Spleen (tissue), 11 donors: ENCODE measurements at regions not wholly inside any gene's neighbourhood (a gene's known extent, or its start where the extent isn't known, plus 50 kb on each side); places are given as distances from the start of the nearest gene placed in this dataset.

Experiments used
- DNase-seq: peaks from one replicate; pipeline ENCODE4 v3.0.0-alpha.2; 2020
- H3K27ac ChIP-seq, 8 donors: fragments of 200-600 bp; sonication (generic) in 7 of 8; 1 replicate in 4 of 8; 2 replicates in 4 of 8; pipeline versions ENCODE4 v1.5.0 to v1.8.0; 2016 to 2021; ENCODE audit warnings: inconsistent platforms in 4 of 8, mild to moderate bottlenecking in 4 of 8, moderate library complexity in 1 of 8
- H3K27me3 ChIP-seq, 7 donors: fragments of 200-600 bp; sonication (generic) in 6 of 7; replicated peaks in 1 of 7; 1 replicate in 4 of 7; 2 replicates in 3 of 7; pipeline versions ENCODE4 v1.5.0 to v1.8.0; 2016 to 2021; ENCODE audit warnings: inconsistent platforms in 3 of 7, mild to moderate bottlenecking in 1 of 7
- H3K36me3 ChIP-seq, 6 donors: fragments of 200-600 bp; sonication (generic) in 5 of 6; 1 replicate in 4 of 6; 2 replicates in 2 of 6; pipeline versions ENCODE4 v1.5.0 to v1.8.0; 2016 to 2021; ENCODE audit warnings: inconsistent platforms in 2 of 6
- H3K4me1 ChIP-seq, 6 donors: fragments of 200-600 bp; sonication (generic) in 5 of 6; 1 replicate in 3 of 6; 2 replicates in 3 of 6; pipeline versions ENCODE4 v1.5.0 to v1.8.0; 2016 to 2021; ENCODE audit warnings: inconsistent platforms in 3 of 6
- H3K4me3 ChIP-seq, 8 donors: fragments of 200-600 bp; sonication (generic) in 7 of 8; 1 replicate in 4 of 8; 2 replicates in 4 of 8; pipeline versions ENCODE4 v1.5.0 to v1.8.0; 2016 to 2021; ENCODE audit warnings: inconsistent platforms in 4 of 8, mild to moderate bottlenecking in 4 of 8, moderate library complexity in 2 of 8
- H3K9me3 ChIP-seq, 8 donors: fragments of 200-600 bp; sonication (generic) in 7 of 8; 1 replicate in 4 of 8; 2 replicates in 4 of 8; pipeline versions ENCODE4 v1.5.0 to v1.8.0; 2016 to 2021; ENCODE audit warnings: inconsistent platforms in 4 of 8
- POLR2A ChIP-seq, 3 donors: fragments of 450-650 bp; IDR thresholded peaks; one replicate each; pipeline ENCODE4 v1.5.1; 2017; ENCODE audit warnings: antibody characterized with exemption in 3 of 3, mild to moderate bottlenecking in 1 of 3
- POLR2AphosphoS5 ChIP-seq, 3 donors: sonication (generic); formaldehyde crosslinking; IDR thresholded peaks; one replicate each; pipeline ENCODE4 v1.5.1; 2017; ENCODE audit warnings: antibody characterized with exemption in 3 of 3
- WGBS, 5 donors: extraction: QIAGEN DNeasy Blood & Tissue Kit in 3 of 5; methylation state at CpG; one replicate each; pipeline versions ENCODE4 v1.1.5 to v1.1.7; 2013 to 2018; 5-methylcytosine and 5-hydroxymethylcytosine counted together
- intact Hi-C: fragments of 100-400 bp; cut with DNase I; formaldehyde crosslinking; loops from one replicate; pipeline ENCODE4 v1.15.0; 2023; ENCODE audit warnings: low total_unique reads
- TF ChIP-seq, protein P1 (sequence below), 11 experiments: fragments of 200-600 bp in 7 of 11; fragments of 450-650 bp in 4 of 11; sonication (generic) in 4 of 11; IDR thresholded peaks in 8 of 11; conservative IDR thresholded peaks in 3 of 11; 1 replicate in 7 of 11; 2 replicates in 4 of 11; pipeline versions ENCODE4 v1.4.0 to v1.8.0; 2016 to 2021; ENCODE audit warnings: antibody characterized with exemption in 11 of 11, inconsistent platforms in 4 of 11, mild to moderate bottlenecking in 1 of 11
- donor health status: healthy with polysubstance abuse.
- donor health status: DM: no; HTN: no; CAD: no; lungs with moderate emphysema.
- donor health status: DM: no; HTN: no; CAD: no.
- donor health status: Bipolar disorder and iron deficiency.
- donor health status: healthy.
- donor health status: DM: no; HTN: no; CAD: no.
- donor health status: DM: yes; HTN: yes; CAD: no.

GRCh38 chr18:64979791-64980190 is 771.0 kb upstream of the CDH7 start:
- H3K27ac ChIP-seq, result no peak overlapping the region
- no peaks in the 10 kb centered on the region for H3K27me3 ChIP-seq
- peaks cover 0 to 3% (median 0%) of the 10 kb centered on the region in 8 donors for H3K9me3 ChIP-seq
- TF ChIP-seq POLR2A (IDR thresholded peaks at IDR 0.05), result no peak
- TF ChIP-seq, protein P1, sequence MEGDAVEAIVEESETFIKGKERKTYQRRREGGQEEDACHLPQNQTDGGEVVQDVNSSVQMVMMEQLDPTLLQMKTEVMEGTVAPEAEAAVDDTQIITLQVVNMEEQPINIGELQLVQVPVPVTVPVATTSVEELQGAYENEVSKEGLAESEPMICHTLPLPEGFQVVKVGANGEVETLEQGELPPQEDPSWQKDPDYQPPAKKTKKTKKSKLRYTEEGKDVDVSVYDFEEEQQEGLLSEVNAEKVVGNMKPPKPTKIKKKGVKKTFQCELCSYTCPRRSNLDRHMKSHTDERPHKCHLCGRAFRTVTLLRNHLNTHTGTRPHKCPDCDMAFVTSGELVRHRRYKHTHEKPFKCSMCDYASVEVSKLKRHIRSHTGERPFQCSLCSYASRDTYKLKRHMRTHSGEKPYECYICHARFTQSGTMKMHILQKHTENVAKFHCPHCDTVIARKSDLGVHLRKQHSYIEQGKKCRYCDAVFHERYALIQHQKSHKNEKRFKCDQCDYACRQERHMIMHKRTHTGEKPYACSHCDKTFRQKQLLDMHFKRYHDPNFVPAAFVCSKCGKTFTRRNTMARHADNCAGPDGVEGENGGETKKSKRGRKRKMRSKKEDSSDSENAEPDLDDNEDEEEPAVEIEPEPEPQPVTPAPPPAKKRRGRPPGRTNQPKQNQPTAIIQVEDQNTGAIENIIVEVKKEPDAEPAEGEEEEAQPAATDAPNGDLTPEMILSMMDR (IDR thresholded peaks at IDR 0.05 in 8 of 11, conservative IDR thresholded peaks at IDR 0.05 in 3 of 11), result no peak
- TF ChIP-seq POLR2AphosphoS5 (IDR thresholded peaks at IDR 0.05), result no peak
- 66 to 86% (median 79%) methylated on average over 2 of the region's 2 CpGs for WGBS, 5 donors
- no peak overlapping the region for H3K4me3 ChIP-seq
- DNase-seq, result no peak
- intact Hi-C loops, result no loop called here
- no peaks in the 10 kb centered on the region for H3K36me3 ChIP-seq
- no peaks in the 10 kb centered on the region for H3K4me1 ChIP-seq

DNA sequence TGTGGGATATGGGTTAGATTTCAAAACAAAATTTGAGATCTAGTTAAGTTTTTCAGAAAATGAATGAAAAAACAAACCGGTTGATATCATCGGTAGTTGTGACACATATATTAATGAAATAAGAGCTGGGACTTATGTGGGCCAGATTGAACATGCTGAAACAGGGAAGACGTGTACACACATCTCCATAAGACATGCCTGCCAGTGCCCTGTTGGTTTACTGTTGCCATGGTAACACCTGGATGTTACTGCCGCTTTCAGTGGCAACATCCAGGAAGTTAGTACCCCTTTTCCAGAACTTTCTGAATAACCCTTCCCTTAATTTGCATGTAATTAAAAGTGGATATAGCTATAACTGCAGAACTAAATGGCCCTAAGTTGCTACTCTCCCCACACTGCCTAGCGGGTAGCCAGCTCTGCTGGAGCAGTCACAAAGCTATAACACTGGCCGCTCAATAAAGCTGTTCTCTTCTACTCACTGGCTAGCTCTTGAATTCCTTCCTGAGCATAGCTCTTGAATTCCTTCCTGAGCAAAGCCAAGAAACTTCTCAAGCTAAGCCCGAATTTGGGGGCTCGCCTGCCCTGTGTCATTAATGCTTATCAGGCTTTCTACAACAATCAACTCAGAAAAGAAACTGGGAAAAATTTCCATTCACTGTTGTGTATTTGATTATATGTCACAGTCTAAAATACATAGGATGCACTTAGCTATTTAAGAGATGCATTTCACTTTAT is 776.3 kb upstream of the CDH7 start:
- H3K27ac ChIP-seq, result no peak overlapping the region
- no peaks in the 10 kb centered on the region for H3K36me3 ChIP-seq
- 82 to 90% (median 84%) methylated on average over 8 of the region's 8 CpGs for WGBS, 5 donors
- H3K27me3 ChIP-seq, result no peaks in the 10 kb centered on the region
- intact Hi-C loops, result no loop called here
- H3K4me1 ChIP-seq, result no peaks in the 10 kb centered on the region
- TF ChIP-seq POLR2AphosphoS5 (IDR thresholded peaks at IDR 0.05) (no peak), POLR2A (IDR thresholded peaks at IDR 0.05) (no peak)
- TF ChIP-seq, protein P1 (IDR thresholded peaks at IDR 0.05 in 8 of 11, conservative IDR thresholded peaks at IDR 0.05 in 3 of 11), result no peak
- no peak overlapping the region for H3K4me3 ChIP-seq
- DNase-seq, result no peak
- no peaks in the 10 kb centered on the region for H3K9me3 ChIP-seq

DNA sequence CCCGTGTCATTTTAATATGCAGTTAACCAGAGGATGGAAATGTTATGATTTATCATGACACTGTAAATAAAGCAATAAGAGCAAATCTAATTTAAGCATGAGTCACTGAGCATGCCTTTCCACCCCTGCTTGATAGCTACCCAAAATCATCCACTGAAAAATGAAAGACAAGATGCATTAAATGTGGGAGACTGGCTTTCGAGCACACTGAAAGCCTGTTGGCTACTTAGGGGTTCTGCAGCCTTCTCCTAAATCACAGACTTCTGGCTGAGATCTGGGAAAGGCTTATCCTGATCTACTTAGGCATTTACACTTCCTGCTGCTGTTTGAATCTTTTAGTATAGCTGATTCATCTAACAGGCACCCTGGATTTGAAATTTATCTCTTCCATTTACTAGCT is 778.3 kb upstream of the CDH7 start:
- Histone ChIP-seq H3K36me3 (no peaks in the 10 kb centered on the region), H3K27ac (no peak overlapping the region), H3K27me3 (no peaks in the 10 kb centered on the region), H3K4me3 (no peak overlapping the region), H3K9me3 (no peaks in the 10 kb centered on the region), H3K4me1 (no peaks in the 10 kb centered on the region)
- TF ChIP-seq POLR2A (IDR thresholded peaks at IDR 0.05), result no peak
- TF ChIP-seq, protein P1 (IDR thresholded peaks at IDR 0.05 in 8 of 11, conservative IDR thresholded peaks at IDR 0.05 in 3 of 11), result no peak
- intact Hi-C loops, result no loop called here
- no peak for DNase-seq
- 56 to 75% (median 66%) methylated on average over 2 of the region's 2 CpGs for WGBS, 5 donors

- H3K36me3 ChIP-seq, result no peaks in the 10 kb centered on the region
- intact Hi-C loops, result no loop called here
- no peaks in the 10 kb centered on the region for H3K4me1 ChIP-seq
- H3K4me3 ChIP-seq, result no peak overlapping the region
- no peaks in the 10 kb centered on the region for H3K9me3 ChIP-seq
- H3K27me3 ChIP-seq, result no peaks in the 10 kb centered on the region
- TF ChIP-seq POLR2A (IDR thresholded peaks at IDR 0.05) (no peak), POLR2AphosphoS5 (IDR thresholded peaks at IDR 0.05) (no peak)
- DNase-seq, result no peak
- H3K27ac ChIP-seq, result no peak overlapping the region
Measured at GRCh38 chr18:64966667-64967066, 784.1 kb upstream of the CDH7 start.
